ENCODE measurements at regions not wholly inside any gene's neighbourhood (a gene's known extent, or its start where the extent isn't known, plus 50 kb on each side); places are given as distances from the start of the nearest gene placed in this dataset.
A peak's percentile ranks its signal among the peaks of the same experiment; 100 is the strongest.
"Not testable (repeated sequence)": the region's sequence is repeated elsewhere in the genome, so short reads cannot be mapped to it uniquely, and the experiment has no call there.

DNA sequence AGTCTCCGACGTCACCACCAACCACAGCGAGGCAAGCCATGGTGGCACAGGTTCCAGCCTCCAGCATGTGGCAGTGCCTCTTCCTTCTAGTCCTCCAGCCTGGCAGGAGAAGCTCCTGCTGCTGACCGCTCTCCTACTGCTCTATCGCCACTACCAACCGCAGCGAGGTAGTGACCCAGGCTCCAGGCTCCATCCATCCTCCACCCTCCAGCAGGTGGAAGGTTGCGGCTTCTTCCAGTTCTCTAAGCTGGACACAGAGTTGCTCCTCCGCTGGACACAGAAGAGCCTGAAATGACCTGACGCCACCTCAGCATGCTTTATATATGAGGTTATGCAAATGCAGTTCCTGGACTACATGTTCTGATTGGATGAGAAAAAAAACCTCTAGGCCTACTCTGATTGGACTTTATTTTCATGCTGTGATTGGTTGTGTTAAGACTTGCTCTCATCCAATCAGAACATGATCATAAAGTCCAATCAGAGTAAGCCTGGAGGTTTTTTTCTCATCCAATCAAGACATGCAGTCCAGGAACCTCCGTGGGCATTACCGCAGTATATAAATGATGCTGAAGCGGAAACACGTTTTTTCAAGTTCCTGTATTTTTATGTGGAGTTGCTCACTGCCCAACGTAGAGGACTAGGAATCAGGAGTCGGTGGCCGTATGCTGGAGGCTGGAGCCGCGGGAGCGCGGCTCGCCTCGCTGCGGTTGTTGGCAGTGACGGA is 174.7 kb downstream of the USP22 start:
- H3K36me3 Mint-ChIP-seq (ENCODE audit: insufficient read depth in 1 of 3, low read depth in 3 of 3): not testable (repeated sequence)
- H3K9ac ChIP-seq (ENCODE audit: extremely low read depth, insufficient read length, low read length): peak overlapping the region; percentile 57

DNA sequence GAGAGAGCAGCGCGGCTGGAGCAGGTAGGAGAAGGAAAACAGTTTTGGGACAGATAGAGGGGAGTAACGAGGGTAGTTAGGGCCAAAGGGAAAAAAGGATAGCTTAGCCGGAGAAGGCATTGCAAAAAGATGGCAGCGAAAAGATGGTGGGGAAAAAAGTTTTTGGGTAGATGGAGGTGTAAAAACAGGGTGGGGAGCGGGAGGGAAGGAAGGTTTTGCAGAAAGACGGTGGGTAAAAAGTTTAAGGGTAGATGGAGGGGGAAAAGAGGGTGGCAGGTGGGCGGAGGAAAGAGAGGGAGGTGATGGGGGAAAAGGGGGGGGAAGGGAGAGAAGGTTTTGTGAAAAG is 174.2 kb downstream of the USP22 start:
- not testable (repeated sequence) for H3K56ac ChIP-seq (ENCODE audit: insufficient read length, low read depth, low read length); H3K23me2 ChIP-seq (ENCODE audit: insufficient read length, low read depth, low read length, poor library complexity, severe bottlenecking); H3K4ac ChIP-seq (ENCODE audit: low read depth, low read length); H3K18ac ChIP-seq (ENCODE audit: insufficient read length, low read depth, low read length); H3K27me3 ChIP-seq (ENCODE audit: insufficient read depth, low read length); H2BK15ac ChIP-seq (ENCODE audit: low read depth, low read length); H3K4me1 ChIP-seq (ENCODE audit: insufficient read depth, low read length); H3K36me3 Mint-ChIP-seq (ENCODE audit: insufficient read depth in 1 of 3, low read depth in 3 of 3); H3K79me1 ChIP-seq (ENCODE audit: insufficient read depth, low read depth, low read length, poor library complexity, severe bottlenecking); H2BK120ac ChIP-seq (ENCODE audit: low read depth, low read length, poor library complexity, severe bottlenecking); H3K4me3 Mint-ChIP-seq; H2AK5ac ChIP-seq (ENCODE audit: insufficient read length, low read length); H4K5ac ChIP-seq (ENCODE audit: insufficient read length, low read depth, low read length); H3K9me3 Mint-ChIP-seq; H4K91ac ChIP-seq (ENCODE audit: insufficient read length, low read depth, low read length); H3K4me2 ChIP-seq (ENCODE audit: insufficient read depth, insufficient read length, low read length); H2BK20ac ChIP-seq (ENCODE audit: low read depth, low read length, poor library complexity, severe bottlenecking); H3K79me2 ChIP-seq (ENCODE audit: insufficient read depth, low read length); H2AFZ ChIP-seq (ENCODE audit: low read length); H3K14ac ChIP-seq (ENCODE audit: insufficient read depth, low read length); H2BK5ac ChIP-seq (ENCODE audit: insufficient read length, low read length); H4K8ac ChIP-seq (replicated peaks; ENCODE audit: insufficient read length, low read depth, low read length); H3K23ac ChIP-seq (ENCODE audit: insufficient read length, low read depth, low read length); H4K20me1 ChIP-seq (ENCODE audit: control insufficient read depth, insufficient read depth, insufficient read length); H3T11ph ChIP-seq (ENCODE audit: low read length); H3K9me3 ChIP-seq (ENCODE audit: control insufficient read depth, low read depth, low read length); H3K27me3 Mint-ChIP-seq (ENCODE audit: low read depth); H2BK12ac ChIP-seq (ENCODE audit: insufficient read length, low read depth, low read length); H3K27ac ChIP-seq (ENCODE audit: insufficient read length, low read depth, low read length); DNase-seq
- no CpG with 5 or more reads among the region's 8 CpGs for WGBS (ENCODE audit: extremely low coverage, insufficient read length, low lambda C conversion rate)
- H3K9ac ChIP-seq (ENCODE audit: extremely low read depth, insufficient read length, low read length): peak overlapping the region; percentile 75
- Mint-ChIP-seq H3K27ac (0 out of 7 replicates have a peak overlapping the region, but pooled peaks of 1 of the 3 experiments have one; percentile 34), H3K4me1 (peaks cover 26 to 33% of the 10 kb centered on the region in 2 experiments)

More for the DNA sequence above, 174.7 kb downstream of the USP22 start:
- H3K27me3 ChIP-seq (ENCODE audit: insufficient read depth, low read length); H3K27me3 Mint-ChIP-seq (ENCODE audit: low read depth); H4K20me1 ChIP-seq (ENCODE audit: control insufficient read depth, insufficient read depth, insufficient read length); H3K4me3 Mint-ChIP-seq; H3K14ac ChIP-seq (ENCODE audit: insufficient read depth, low read length); H4K8ac ChIP-seq (replicated peaks; ENCODE audit: insufficient read length, low read depth, low read length); H3K9me3 ChIP-seq (ENCODE audit: control insufficient read depth, low read depth, low read length); H3K4me1 ChIP-seq (ENCODE audit: insufficient read depth, low read length); H3K23ac ChIP-seq (ENCODE audit: insufficient read length, low read depth, low read length); H2AFZ ChIP-seq (ENCODE audit: low read length); H2AK5ac ChIP-seq (ENCODE audit: insufficient read length, low read length); H3K23me2 ChIP-seq (ENCODE audit: insufficient read length, low read depth, low read length, poor library complexity, severe bottlenecking); H4K91ac ChIP-seq (ENCODE audit: insufficient read length, low read depth, low read length); H3K4ac ChIP-seq (ENCODE audit: low read depth, low read length); H2BK15ac ChIP-seq (ENCODE audit: low read depth, low read length); H3K56ac ChIP-seq (ENCODE audit: insufficient read length, low read depth, low read length); H2BK120ac ChIP-seq (ENCODE audit: low read depth, low read length, poor library complexity, severe bottlenecking); H3T11ph ChIP-seq (ENCODE audit: low read length); H3K79me1 ChIP-seq (ENCODE audit: insufficient read depth, low read depth, low read length, poor library complexity, severe bottlenecking); H2BK5ac ChIP-seq (ENCODE audit: insufficient read length, low read length); H3K9me3 Mint-ChIP-seq; H3K27ac Mint-ChIP-seq; H2BK20ac ChIP-seq (ENCODE audit: low read depth, low read length, poor library complexity, severe bottlenecking); H3K27ac ChIP-seq (ENCODE audit: insufficient read length, low read depth, low read length); H3K79me2 ChIP-seq (ENCODE audit: insufficient read depth, low read length); H2BK12ac ChIP-seq (ENCODE audit: insufficient read length, low read depth, low read length); H4K5ac ChIP-seq (ENCODE audit: insufficient read length, low read depth, low read length); H3K4me2 ChIP-seq (ENCODE audit: insufficient read depth, insufficient read length, low read length): not testable (repeated sequence)
- H3K4me1 Mint-ChIP-seq: peaks cover 26 to 31% of the 10 kb centered on the region in 2 experiments
- WGBS (ENCODE audit: extremely low coverage, insufficient read length, low lambda C conversion rate): no CpG with 5 or more reads among the region's 25 CpGs
- peak; percentile 72 for DNase-seq
- H3K18ac ChIP-seq (ENCODE audit: insufficient read length, low read depth, low read length): peak overlapping the region; percentile 68

Measured in H9 (cell line).